ENCODE measurements at regions not wholly inside any gene's neighbourhood (a gene's known extent, or its start where the extent isn't known, plus 50 kb on each side); places are given as distances from the start of the nearest gene placed in this dataset.

- TF ChIP-seq EZH2 (IDR thresholded peaks at IDR 0.05; ENCODE audit: low read length, unreplicated experiment) (no peak), CTCF (conservative IDR thresholded peaks at IDR 0.05; ENCODE audit: low read depth, low read length) (no peak)
These were observed 131.0 kb upstream of the FNDC3A start for GRCh38 chr13:48844676-48845075.
